Astrocyte (in vitro differentiated cells and primary cell): ENCODE measurements at regions not wholly inside any gene's neighbourhood (a gene's known extent, or its start where the extent isn't known, plus 50 kb on each side); places are given as distances from the start of the nearest gene placed in this dataset.

ENCODE experiments used
- DNase-seq: peaks from one replicate; pipeline ENCODE4 v3.0.0-alpha.2; 2010; ENCODE audit warnings: low read depth
- FAIRE-seq: peaks from 2 replicates; lab custom pipeline; 2011; peaks lifted over from hg19 to GRCh38; lab: Jason Lieb, UNC
- H2AFZ ChIP-seq: 2 replicates; pipeline ENCODE4 v1.6.0; 2012; ENCODE audit warnings: low read depth, low read length, inconsistent platforms
- H3K27ac ChIP-seq: 2 replicates; pipeline ENCODE4 v1.5.1; 2011; ENCODE audit warnings: low read depth, low read length, inconsistent platforms
- H3K27me3 ChIP-seq: 2 replicates; pipeline ENCODE4 v1.6.0; 2011; ENCODE audit warnings: low read length, inconsistent platforms; ENCODE audit not compliant: insufficient read depth
- H3K36me3 ChIP-seq: 2 replicates; pipeline ENCODE4 v1.5.1; 2011; ENCODE audit warnings: low read length, inconsistent platforms; ENCODE audit not compliant: insufficient read depth
- H3K4me1 ChIP-seq: 2 replicates; pipeline ENCODE4 v1.5.1; 2011; ENCODE audit warnings: low read length, inconsistent platforms; ENCODE audit not compliant: insufficient read depth
- H3K4me2 ChIP-seq: 2 replicates; pipeline ENCODE4 v1.6.0; 2012; ENCODE audit warnings: low read length, inconsistent platforms
- H3K4me3 ChIP-seq: 2 replicates; pipeline ENCODE4 v1.5.1; 2011; ENCODE audit warnings: low read depth, mild to moderate bottlenecking, low read length, inconsistent platforms; ENCODE audit not compliant: insufficient read depth
- H3K79me2 ChIP-seq: 2 replicates; pipeline ENCODE4 v1.6.0; 2012; ENCODE audit warnings: mild to moderate bottlenecking, low read length, inconsistent platforms; ENCODE audit not compliant: insufficient read depth
- H3K9ac ChIP-seq: 2 replicates; pipeline ENCODE4 v1.6.0; 2012; ENCODE audit warnings: mild to moderate bottlenecking, low read length, inconsistent platforms
- H3K9me3 ChIP-seq: 2 replicates; pipeline ENCODE4 v1.5.1; 2012; ENCODE audit warnings: low read depth, mild to moderate bottlenecking, low read length, inconsistent platforms; ENCODE audit not compliant: insufficient read depth
- H4K20me1 ChIP-seq: 2 replicates; pipeline ENCODE4 v1.6.0; 2012; ENCODE audit warnings: low read length, inconsistent platforms; ENCODE audit not compliant: insufficient read depth
- H3K27ac Mint-ChIP-seq: one replicate; pipeline ENCODE4 v1.8.0; 2021; ENCODE audit warnings: mild to moderate bottlenecking, mixed read lengths; ENCODE audit not compliant: unreplicated experiment
- H3K27me3 Mint-ChIP-seq: one replicate; pipeline ENCODE4 v1.8.0; 2021; ENCODE audit warnings: low read depth, mixed read lengths; ENCODE audit not compliant: unreplicated experiment
- H3K36me3 Mint-ChIP-seq: one replicate; pipeline ENCODE4 v1.8.0; 2021; ENCODE audit warnings: low read depth, mixed read lengths; ENCODE audit not compliant: unreplicated experiment
- H3K4me1 Mint-ChIP-seq: one replicate; pipeline ENCODE4 v1.8.0; 2021; ENCODE audit warnings: low read depth, mixed read lengths; ENCODE audit not compliant: unreplicated experiment
- H3K4me3 Mint-ChIP-seq: one replicate; pipeline ENCODE4 v1.8.0; 2021; ENCODE audit warnings: mild to moderate bottlenecking, moderate library complexity, mixed read lengths; ENCODE audit not compliant: unreplicated experiment
- H3K9me3 Mint-ChIP-seq: one replicate; pipeline ENCODE4 v1.8.0; 2021; ENCODE audit warnings: mild to moderate bottlenecking, mixed read lengths; ENCODE audit not compliant: unreplicated experiment
- EZH2 ChIP-seq: IDR thresholded peaks from 2 replicates; pipeline ENCODE4 v1.6.1; 2012; ENCODE audit warnings: mild to moderate bottlenecking, low read length, inconsistent platforms; ENCODE audit not compliant: insufficient read depth
- TF ChIP-seq, protein P1 (sequence below): IDR thresholded peaks from 2 replicates; pipeline ENCODE4 v1.5.1; 2011; ENCODE audit warnings: low read depth, mild to moderate bottlenecking, inconsistent platforms, low read length, moderate library complexity; ENCODE audit not compliant: insufficient read depth

DNA sequence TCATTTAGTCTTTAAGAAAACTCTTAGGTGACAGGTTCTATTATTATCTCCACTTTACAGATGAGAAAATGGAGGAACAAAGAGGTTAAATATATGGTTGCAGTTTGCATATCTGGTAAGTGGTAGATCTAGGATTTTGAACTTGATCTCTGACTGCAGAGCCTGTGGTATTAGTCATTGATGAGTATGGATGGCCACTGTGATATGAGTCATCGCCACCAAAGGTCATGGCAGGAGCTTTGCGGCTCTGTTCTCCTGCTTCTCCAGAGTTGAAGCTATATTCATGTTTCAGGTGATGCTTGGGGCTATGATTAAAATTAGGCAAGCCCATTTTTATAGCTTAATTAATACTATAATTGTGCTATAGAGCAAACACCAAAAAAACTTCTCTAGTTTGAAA lies 306.2 kb upstream of the DPPA4 start:
- TF ChIP-seq EZH2, result no peak
- TF ChIP-seq, protein P1, sequence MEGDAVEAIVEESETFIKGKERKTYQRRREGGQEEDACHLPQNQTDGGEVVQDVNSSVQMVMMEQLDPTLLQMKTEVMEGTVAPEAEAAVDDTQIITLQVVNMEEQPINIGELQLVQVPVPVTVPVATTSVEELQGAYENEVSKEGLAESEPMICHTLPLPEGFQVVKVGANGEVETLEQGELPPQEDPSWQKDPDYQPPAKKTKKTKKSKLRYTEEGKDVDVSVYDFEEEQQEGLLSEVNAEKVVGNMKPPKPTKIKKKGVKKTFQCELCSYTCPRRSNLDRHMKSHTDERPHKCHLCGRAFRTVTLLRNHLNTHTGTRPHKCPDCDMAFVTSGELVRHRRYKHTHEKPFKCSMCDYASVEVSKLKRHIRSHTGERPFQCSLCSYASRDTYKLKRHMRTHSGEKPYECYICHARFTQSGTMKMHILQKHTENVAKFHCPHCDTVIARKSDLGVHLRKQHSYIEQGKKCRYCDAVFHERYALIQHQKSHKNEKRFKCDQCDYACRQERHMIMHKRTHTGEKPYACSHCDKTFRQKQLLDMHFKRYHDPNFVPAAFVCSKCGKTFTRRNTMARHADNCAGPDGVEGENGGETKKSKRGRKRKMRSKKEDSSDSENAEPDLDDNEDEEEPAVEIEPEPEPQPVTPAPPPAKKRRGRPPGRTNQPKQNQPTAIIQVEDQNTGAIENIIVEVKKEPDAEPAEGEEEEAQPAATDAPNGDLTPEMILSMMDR, result no peak
- Histone ChIP-seq H2AFZ (no peak overlapping the region), H3K4me1 (no peaks in the 10 kb centered on the region), H3K36me3 (no peaks in the 10 kb centered on the region), H4K20me1 (no peaks in the 10 kb centered on the region), H3K4me3 (no peak overlapping the region), H3K9me3 (no peaks in the 10 kb centered on the region), H3K4me2 (no peak overlapping the region), H3K9ac (no peak overlapping the region), H3K27me3 (no peaks in the 10 kb centered on the region), H3K27ac (no peak overlapping the region), H3K79me2 (no peaks in the 10 kb centered on the region)
- Mint-ChIP-seq H3K27me3 (no peaks in the 10 kb centered on the region), H3K4me1 (peaks cover 5% of the 10 kb centered on the region), H3K9me3 (peaks cover 1% of the 10 kb centered on the region), H3K27ac (no peak overlapping the region), H3K4me3 (no peak overlapping the region), H3K36me3 (no peaks in the 10 kb centered on the region)
- FAIRE-seq (no peak), DNase-seq (peak; percentile 76)

DNA sequence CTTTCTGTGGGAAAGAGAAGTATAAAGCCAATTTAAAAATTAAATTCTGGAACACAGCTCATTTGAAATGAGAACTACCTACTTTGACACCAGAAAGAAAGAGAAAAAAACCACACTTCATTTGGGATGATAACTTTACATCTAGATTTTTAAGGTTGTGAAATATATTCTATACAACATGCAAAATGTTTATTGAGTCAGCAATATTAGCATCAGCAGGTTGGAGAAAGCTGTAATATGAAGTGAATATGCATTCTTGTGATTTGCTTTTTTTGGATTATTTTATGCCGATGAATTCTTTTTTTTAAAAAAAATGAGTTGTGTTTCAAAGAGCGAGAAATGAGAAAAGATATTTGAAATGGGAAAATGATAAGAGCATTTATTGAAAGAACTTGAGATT lies 307.0 kb upstream of the DPPA4 start:
- Histone ChIP-seq H3K9me3 (no peaks in the 10 kb centered on the region), H3K27me3 (no peaks in the 10 kb centered on the region), H3K4me2 (no peak overlapping the region), H4K20me1 (no peaks in the 10 kb centered on the region), H3K79me2 (no peaks in the 10 kb centered on the region), H3K36me3 (no peaks in the 10 kb centered on the region), H2AFZ (no peak overlapping the region), H3K4me1 (no peaks in the 10 kb centered on the region), H3K27ac (no peak overlapping the region), H3K4me3 (no peak overlapping the region), H3K9ac (no peak overlapping the region)
- Mint-ChIP-seq H3K9me3 (peaks cover 1% of the 10 kb centered on the region), H3K27me3 (no peaks in the 10 kb centered on the region), H3K27ac (no peak overlapping the region), H3K4me3 (no peak overlapping the region), H3K36me3 (no peaks in the 10 kb centered on the region), H3K4me1 (peaks cover 5% of the 10 kb centered on the region)
- DNase-seq, result no peak
- no peak for FAIRE-seq
- no peak for TF ChIP-seq EZH2
- TF ChIP-seq, protein P1, result no peak

DNA sequence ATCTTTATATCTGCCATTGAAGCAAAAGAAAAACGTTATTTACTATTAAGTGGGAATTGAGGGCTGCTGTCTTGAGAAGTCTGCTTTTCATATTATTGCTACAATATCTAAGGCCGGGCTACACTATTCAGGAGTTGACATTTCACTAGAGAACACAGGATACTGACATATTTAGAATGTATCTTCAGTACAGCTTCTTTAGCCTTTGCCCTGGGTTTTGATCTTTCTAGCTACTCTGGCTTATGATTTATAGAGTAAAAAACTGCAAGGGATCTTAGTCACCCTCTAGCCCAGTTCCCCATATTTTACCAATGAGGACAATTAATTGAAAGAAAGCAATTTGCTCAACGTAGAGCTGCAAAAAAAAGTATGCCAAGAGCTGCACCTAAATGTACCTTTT lies 307.4 kb upstream of the DPPA4 start:
- peaks cover 5% of the 10 kb centered on the region for H3K4me1 Mint-ChIP-seq
- peaks cover 1% of the 10 kb centered on the region for H3K9me3 Mint-ChIP-seq
- no peak for DNase-seq
- Histone ChIP-seq H4K20me1 (no peaks in the 10 kb centered on the region), H3K27me3 (no peaks in the 10 kb centered on the region), H2AFZ (no peak overlapping the region), H3K36me3 (no peaks in the 10 kb centered on the region), H3K4me3 (no peak overlapping the region), H3K9me3 (no peaks in the 10 kb centered on the region), H3K4me1 (no peaks in the 10 kb centered on the region), H3K9ac (no peak overlapping the region), H3K27ac (no peak overlapping the region), H3K79me2 (no peaks in the 10 kb centered on the region), H3K4me2 (no peak overlapping the region)
- no peak for TF ChIP-seq EZH2
- TF ChIP-seq, protein P1, result no peak
- H3K27me3 Mint-ChIP-seq, result no peaks in the 10 kb centered on the region
- H3K4me3 Mint-ChIP-seq, result no peak overlapping the region
- H3K27ac Mint-ChIP-seq, result no peak overlapping the region
- FAIRE-seq, result no peak
- H3K36me3 Mint-ChIP-seq, result no peaks in the 10 kb centered on the region
